ENCODE measurements at regions not wholly inside any gene's neighbourhood (a gene's known extent, or its start where the extent isn't known, plus 50 kb on each side); places are given as distances from the start of the nearest gene placed in this dataset.

GRCh38 chr4:23062188-23062587 is 369.5 kb downstream of the GBA3 start:
- Histone ChIP-seq H3K27me3 (ENCODE audit: control insufficient read depth, insufficient read depth, low read length) (no peaks in the 10 kb centered on the region), H3K4me3 (ENCODE audit: low read depth, low read length) (no peak overlapping the region), H3K4me1 (ENCODE audit: control insufficient read depth, insufficient read depth, low read length) (no peaks in the 10 kb centered on the region), H3K36me3 (ENCODE audit: control insufficient read depth, insufficient read depth, low read length) (no peaks in the 10 kb centered on the region), H3K9me3 (ENCODE audit: control insufficient read depth, insufficient read depth, low read depth, low read length) (no peaks in the 10 kb centered on the region), H3K9ac (ENCODE audit: low read length) (no peak overlapping the region), H3K27ac (ENCODE audit: low read depth, low read length) (no peak overlapping the region)

- H3K27ac ChIP-seq (ENCODE audit: low read depth, low read length), result no peak overlapping the region
- H3K36me3 ChIP-seq (ENCODE audit: control insufficient read depth, insufficient read depth, low read length), result no peaks in the 10 kb centered on the region
- no peak overlapping the region for H3K9ac ChIP-seq (ENCODE audit: low read length)
- H3K9me3 ChIP-seq (ENCODE audit: control insufficient read depth, insufficient read depth, low read depth, low read length), result no peaks in the 10 kb centered on the region
- H3K4me1 ChIP-seq (ENCODE audit: control insufficient read depth, insufficient read depth, low read length), result no peaks in the 10 kb centered on the region
- H3K27me3 ChIP-seq (ENCODE audit: control insufficient read depth, insufficient read depth, low read length), result no peaks in the 10 kb centered on the region
- H3K4me3 ChIP-seq (ENCODE audit: low read depth, low read length), result no peak overlapping the region
These were observed 368.7 kb downstream of the GBA3 start for GRCh38 chr4:23061431-23061830.

- Histone ChIP-seq H3K9ac (ENCODE audit: low read length) (no peak overlapping the region), H3K27me3 (ENCODE audit: control insufficient read depth, insufficient read depth, low read length) (no peaks in the 10 kb centered on the region), H3K9me3 (ENCODE audit: control insufficient read depth, insufficient read depth, low read depth, low read length) (no peaks in the 10 kb centered on the region), H3K4me1 (ENCODE audit: control insufficient read depth, insufficient read depth, low read length) (no peaks in the 10 kb centered on the region), H3K27ac (ENCODE audit: low read depth, low read length) (no peak overlapping the region), H3K4me3 (ENCODE audit: low read depth, low read length) (no peak overlapping the region), H3K36me3 (ENCODE audit: control insufficient read depth, insufficient read depth, low read length) (no peaks in the 10 kb centered on the region)
These were observed 368.0 kb downstream of the GBA3 start for GRCh38 chr4:23060776-23061175.

- Histone ChIP-seq H3K4me1 (ENCODE audit: control insufficient read depth, insufficient read depth, low read length) (no peaks in the 10 kb centered on the region), H3K27me3 (ENCODE audit: control insufficient read depth, insufficient read depth, low read length) (no peaks in the 10 kb centered on the region), H3K9ac (ENCODE audit: low read length) (no peak overlapping the region), H3K27ac (ENCODE audit: low read depth, low read length) (no peak overlapping the region), H3K4me3 (ENCODE audit: low read depth, low read length) (no peak overlapping the region), H3K9me3 (ENCODE audit: control insufficient read depth, insufficient read depth, low read depth, low read length) (no peaks in the 10 kb centered on the region), H3K36me3 (ENCODE audit: control insufficient read depth, insufficient read depth, low read length) (no peaks in the 10 kb centered on the region)
These were observed 365.5 kb downstream of the GBA3 start for GRCh38 chr4:23058165-23058776.

GRCh38 chr4:23041501-23041900 is 348.8 kb downstream of the GBA3 start:
- H3K9ac ChIP-seq (ENCODE audit: low read length), result no peak overlapping the region
- no peak overlapping the region for H3K4me3 ChIP-seq (ENCODE audit: low read depth, low read length)
- H3K27me3 ChIP-seq (ENCODE audit: control insufficient read depth, insufficient read depth, low read length), result no peaks in the 10 kb centered on the region
- no peaks in the 10 kb centered on the region for H3K9me3 ChIP-seq (ENCODE audit: control insufficient read depth, insufficient read depth, low read depth, low read length)
- H3K36me3 ChIP-seq (ENCODE audit: control insufficient read depth, insufficient read depth, low read length), result no peaks in the 10 kb centered on the region
- no peaks in the 10 kb centered on the region for H3K4me1 ChIP-seq (ENCODE audit: control insufficient read depth, insufficient read depth, low read length)
- H3K27ac ChIP-seq (ENCODE audit: low read depth, low read length), result no peak overlapping the region

DNA sequence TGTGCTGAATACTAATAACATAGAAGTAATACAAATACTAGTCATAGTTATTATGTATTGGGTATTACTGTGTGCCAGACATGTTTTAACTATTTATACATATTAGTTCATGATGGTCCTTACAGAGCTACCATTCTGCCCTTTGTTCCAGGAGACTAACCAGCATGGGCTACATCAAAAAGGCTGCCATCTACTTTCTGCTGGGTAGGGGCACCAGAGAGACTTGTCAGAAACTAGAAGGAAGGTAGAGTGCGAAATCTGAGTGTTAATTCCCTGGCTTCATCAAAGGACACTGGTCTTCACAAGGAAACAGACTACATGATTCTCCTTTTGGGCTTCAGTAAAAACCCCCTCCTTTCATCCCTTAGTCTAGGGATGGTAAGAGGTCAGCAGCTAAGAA is 347.8 kb downstream of the GBA3 start:
- Histone ChIP-seq H3K27me3 (ENCODE audit: control insufficient read depth, insufficient read depth, low read length) (no peaks in the 10 kb centered on the region), H3K36me3 (ENCODE audit: control insufficient read depth, insufficient read depth, low read length) (no peaks in the 10 kb centered on the region), H3K27ac (ENCODE audit: low read depth, low read length) (no peak overlapping the region)

GRCh38 chr4:23039818-23040217 is 347.1 kb downstream of the GBA3 start:
- Histone ChIP-seq H3K4me1 (ENCODE audit: control insufficient read depth, insufficient read depth, low read length) (no peaks in the 10 kb centered on the region), H3K9ac (ENCODE audit: low read length) (no peak overlapping the region), H3K4me3 (ENCODE audit: low read depth, low read length) (no peak overlapping the region), H3K27ac (ENCODE audit: low read depth, low read length) (no peak overlapping the region), H3K36me3 (ENCODE audit: control insufficient read depth, insufficient read depth, low read length) (no peaks in the 10 kb centered on the region), H3K9me3 (ENCODE audit: control insufficient read depth, insufficient read depth, low read depth, low read length) (no peaks in the 10 kb centered on the region), H3K27me3 (ENCODE audit: control insufficient read depth, insufficient read depth, low read length) (no peaks in the 10 kb centered on the region)

More for the DNA sequence above, 347.8 kb downstream of the GBA3 start:
- Histone ChIP-seq H3K4me1 (ENCODE audit: control insufficient read depth, insufficient read depth, low read length) (no peaks in the 10 kb centered on the region), H3K9me3 (ENCODE audit: control insufficient read depth, insufficient read depth, low read depth, low read length) (no peaks in the 10 kb centered on the region), H3K9ac (ENCODE audit: low read length) (no peak overlapping the region), H3K4me3 (ENCODE audit: low read depth, low read length) (no peak overlapping the region)

DNA sequence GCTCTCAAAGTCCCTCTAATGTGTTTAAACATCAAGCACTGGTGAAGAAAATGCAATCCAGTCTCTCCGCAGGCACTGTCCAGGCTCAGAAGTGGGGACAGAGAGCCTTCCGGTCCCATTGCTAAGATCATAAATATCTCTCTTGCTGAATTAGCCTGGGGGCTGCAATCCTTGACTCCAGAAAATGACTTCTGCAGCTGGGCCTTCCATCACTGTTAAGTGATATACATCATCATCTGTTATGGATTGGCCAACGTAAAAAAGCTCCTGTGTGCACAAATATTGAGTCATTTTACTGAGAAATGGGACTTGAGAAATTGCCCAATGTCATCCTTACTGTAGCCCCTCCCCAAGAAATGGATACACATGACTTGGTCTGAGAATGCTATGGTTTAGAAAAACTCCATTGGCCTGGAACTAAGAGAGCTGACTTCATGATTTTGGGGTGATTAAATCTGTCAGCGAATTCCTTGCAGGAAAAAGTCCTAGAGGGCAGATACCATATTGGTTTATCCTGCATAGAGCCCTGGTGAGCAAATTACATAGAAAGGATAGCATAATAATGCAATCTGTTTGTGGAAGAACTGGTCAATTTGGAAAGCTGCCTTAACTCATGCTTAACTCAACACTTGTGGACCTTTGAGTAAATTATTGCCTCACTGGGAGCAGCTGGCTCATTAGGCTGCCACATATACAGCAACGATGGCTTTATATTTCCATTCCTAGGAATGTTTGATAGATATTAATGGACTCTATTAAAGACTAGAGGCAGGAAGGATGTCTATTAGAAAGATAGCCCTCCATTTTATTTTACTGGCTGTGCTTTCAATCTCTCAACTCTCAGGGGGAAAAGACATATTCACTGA is 346.1 kb downstream of the GBA3 start:
- H3K9me3 ChIP-seq (ENCODE audit: control insufficient read depth, insufficient read depth, low read depth, low read length), result no peaks in the 10 kb centered on the region
- H3K9ac ChIP-seq (ENCODE audit: low read length), result no peak overlapping the region
- no peak overlapping the region for H3K4me3 ChIP-seq (ENCODE audit: low read depth, low read length)
- peaks cover 5% of the 10 kb centered on the region; the same call in 1 of the 2 replicates for H3K4me1 ChIP-seq (ENCODE audit: control insufficient read depth, insufficient read depth, low read length)
- no peaks in the 10 kb centered on the region for H3K27me3 ChIP-seq (ENCODE audit: control insufficient read depth, insufficient read depth, low read length)
- no peaks in the 10 kb centered on the region for H3K36me3 ChIP-seq (ENCODE audit: control insufficient read depth, insufficient read depth, low read length)
- no peak overlapping the region for H3K27ac ChIP-seq (ENCODE audit: low read depth, low read length)

- no peak overlapping the region for H3K4me3 ChIP-seq (ENCODE audit: low read depth, low read length)
- H3K9me3 ChIP-seq (ENCODE audit: control insufficient read depth, insufficient read depth, low read depth, low read length), result no peaks in the 10 kb centered on the region
- no peaks in the 10 kb centered on the region for H3K27me3 ChIP-seq (ENCODE audit: control insufficient read depth, insufficient read depth, low read length)
- no peaks in the 10 kb centered on the region for H3K36me3 ChIP-seq (ENCODE audit: control insufficient read depth, insufficient read depth, low read length)
- H3K9ac ChIP-seq (ENCODE audit: low read length), result no peak overlapping the region
- peaks cover 5% of the 10 kb centered on the region; the same call in 1 of the 2 replicates for H3K4me1 ChIP-seq (ENCODE audit: control insufficient read depth, insufficient read depth, low read length)
- H3K27ac ChIP-seq (ENCODE audit: low read depth, low read length), result no peak overlapping the region
These were observed 344.3 kb downstream of the GBA3 start for GRCh38 chr4:23036921-23037495.

GRCh38 chr4:23036503-23036902 is 343.8 kb downstream of the GBA3 start:
- no peak overlapping the region for H3K27ac ChIP-seq (ENCODE audit: low read depth, low read length)

DNA sequence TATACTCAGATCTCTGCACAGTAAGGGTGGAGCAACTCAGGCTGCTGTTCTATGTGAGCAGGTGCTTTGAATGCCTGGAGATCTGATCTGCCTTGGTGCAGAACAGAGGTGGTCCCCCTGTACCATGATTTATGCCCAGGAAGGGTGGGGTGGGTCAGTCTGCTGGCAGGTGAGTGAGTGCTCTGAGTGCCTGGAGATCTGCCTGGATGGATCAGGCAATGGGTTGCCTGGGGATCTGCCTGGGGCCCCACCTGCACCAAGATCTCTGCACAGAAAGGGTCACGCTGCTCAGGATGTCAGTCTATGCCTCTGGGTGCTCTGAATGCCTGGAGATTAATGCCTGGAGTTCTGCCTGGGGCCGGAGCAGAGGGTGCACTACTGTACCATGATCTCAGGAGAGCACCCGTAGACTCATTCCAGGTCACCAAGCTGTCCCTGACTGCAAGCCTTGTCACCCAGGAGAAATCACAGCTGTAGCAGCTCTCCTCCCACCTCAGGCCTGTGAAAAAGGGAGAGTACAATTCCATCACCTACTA is 342.9 kb downstream of the GBA3 start:
- H3K9ac ChIP-seq (ENCODE audit: low read length), result no peak overlapping the region
- no peaks in the 10 kb centered on the region for H3K36me3 ChIP-seq (ENCODE audit: control insufficient read depth, insufficient read depth, low read length)
- no peak overlapping the region for H3K4me3 ChIP-seq (ENCODE audit: low read depth, low read length)
- H3K27ac ChIP-seq (ENCODE audit: low read depth, low read length), result no peak overlapping the region
- H3K27me3 ChIP-seq (ENCODE audit: control insufficient read depth, insufficient read depth, low read length), result no peaks in the 10 kb centered on the region
- no peaks in the 10 kb centered on the region for H3K9me3 ChIP-seq (ENCODE audit: control insufficient read depth, insufficient read depth, low read depth, low read length)
- peaks cover 5% of the 10 kb centered on the region; the same call in 1 of the 2 replicates for H3K4me1 ChIP-seq (ENCODE audit: control insufficient read depth, insufficient read depth, low read length)

More at GRCh38 chr4:23036503-23036902, 343.8 kb downstream of the GBA3 start:
- Histone ChIP-seq H3K9ac (ENCODE audit: low read length) (no peak overlapping the region), H3K9me3 (ENCODE audit: control insufficient read depth, insufficient read depth, low read depth, low read length) (no peaks in the 10 kb centered on the region), H3K27me3 (ENCODE audit: control insufficient read depth, insufficient read depth, low read length) (no peaks in the 10 kb centered on the region), H3K4me1 (ENCODE audit: control insufficient read depth, insufficient read depth, low read length) (peaks cover 5% of the 10 kb centered on the region; the same call in 1 of the 2 replicates), H3K36me3 (ENCODE audit: control insufficient read depth, insufficient read depth, low read length) (no peaks in the 10 kb centered on the region), H3K4me3 (ENCODE audit: low read depth, low read length) (no peak overlapping the region)
